ENCODE measurements at regions not wholly inside any gene's neighbourhood (a gene's known extent, or its start where the extent isn't known, plus 50 kb on each side); places are given as distances from the start of the nearest gene placed in this dataset.

DNA sequence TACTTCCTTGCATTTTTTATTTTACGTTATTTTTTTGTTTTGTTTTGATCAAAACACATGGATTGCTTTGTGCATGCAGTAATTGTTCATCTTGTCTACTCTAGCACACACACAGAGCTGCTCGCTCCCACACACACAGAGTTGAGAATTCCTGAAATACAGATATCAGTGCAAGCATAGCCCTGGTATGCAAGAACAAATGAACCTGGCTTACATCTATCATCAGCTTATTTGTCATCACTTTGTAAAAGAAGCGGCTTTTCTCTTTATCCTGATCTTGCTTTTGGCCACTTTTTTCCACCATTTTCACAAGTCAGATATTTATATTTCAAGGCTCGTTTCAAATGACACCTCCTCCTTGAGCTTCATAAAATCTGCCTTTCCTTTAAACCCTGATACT lies 1435.7 kb downstream of the MAT2B start:
- no peak overlapping the region for H3K4me3 ChIP-seq (ENCODE audit: low read depth, low read length)
- DNase-seq (ENCODE audit: low read depth) = no peak
- no peak for TF ChIP-seq CTCF (IDR thresholded peaks at IDR 0.05; ENCODE audit: low read depth, low read length, missing control alignments)

GRCh38 chr5:164950927-164951326 lies 1445.5 kb downstream of the MAT2B start:
- no peak for DNase-seq (ENCODE audit: low read depth)
- no peak for TF ChIP-seq CTCF (IDR thresholded peaks at IDR 0.05; ENCODE audit: low read depth, low read length, missing control alignments)
- H3K4me3 ChIP-seq (ENCODE audit: low read depth, low read length) = no peak overlapping the region

- TF ChIP-seq CTCF (IDR thresholded peaks at IDR 0.05; ENCODE audit: low read depth, low read length, missing control alignments) = no peak
- H3K4me3 ChIP-seq (ENCODE audit: low read depth, low read length) = no peak overlapping the region
- DNase-seq (ENCODE audit: low read depth) = no peak
These were observed 1446.2 kb downstream of the MAT2B start for GRCh38 chr5:164951570-164951969.

DNA sequence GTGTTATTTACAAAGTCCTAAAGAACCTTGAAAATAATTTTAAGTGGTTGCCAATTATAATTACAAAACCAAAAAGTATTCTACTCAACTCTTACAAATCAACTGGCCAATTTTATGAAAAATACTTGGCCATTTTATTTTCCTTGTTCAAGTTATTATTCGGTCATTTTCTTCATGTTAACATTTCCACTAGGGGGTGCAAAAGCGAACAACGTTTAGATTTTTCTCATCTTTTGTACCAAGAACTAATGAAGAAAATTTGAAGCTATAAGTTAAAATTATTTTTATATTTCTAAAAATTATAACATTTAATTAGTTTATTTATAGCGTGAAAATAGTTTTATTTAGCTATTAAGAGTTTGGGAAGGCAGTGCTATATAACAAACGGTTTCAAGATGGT lies 1453.3 kb downstream of the MAT2B start:
- no peak for TF ChIP-seq CTCF (IDR thresholded peaks at IDR 0.05; ENCODE audit: low read depth, low read length, missing control alignments)
- no peak overlapping the region for H3K4me3 ChIP-seq (ENCODE audit: low read depth, low read length)
- DNase-seq (ENCODE audit: low read depth) = no peak

DNA sequence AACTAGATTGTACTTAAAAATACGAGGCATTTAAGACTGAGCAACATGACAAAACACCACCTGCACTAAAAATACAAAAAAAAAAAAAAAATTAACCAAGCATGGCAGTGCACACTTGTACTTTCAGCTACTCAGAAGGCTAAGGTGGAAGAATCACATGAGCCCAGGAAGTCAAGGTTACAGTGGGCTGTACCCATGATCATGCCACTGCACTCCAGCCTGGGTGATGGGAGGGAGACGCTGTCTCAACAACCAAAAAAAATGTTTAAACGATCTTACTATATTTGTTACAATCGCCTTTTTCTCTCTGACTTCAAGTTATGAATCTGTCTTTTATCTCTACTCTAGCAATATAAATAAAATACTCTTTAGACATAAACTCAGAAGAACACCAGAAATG lies 1454.3 kb downstream of the MAT2B start:
- DNase-seq (ENCODE audit: low read depth) = no peak
- no peak overlapping the region for H3K4me3 ChIP-seq (ENCODE audit: low read depth, low read length)
- no peak for TF ChIP-seq CTCF (IDR thresholded peaks at IDR 0.05; ENCODE audit: low read depth, low read length, missing control alignments)

DNA sequence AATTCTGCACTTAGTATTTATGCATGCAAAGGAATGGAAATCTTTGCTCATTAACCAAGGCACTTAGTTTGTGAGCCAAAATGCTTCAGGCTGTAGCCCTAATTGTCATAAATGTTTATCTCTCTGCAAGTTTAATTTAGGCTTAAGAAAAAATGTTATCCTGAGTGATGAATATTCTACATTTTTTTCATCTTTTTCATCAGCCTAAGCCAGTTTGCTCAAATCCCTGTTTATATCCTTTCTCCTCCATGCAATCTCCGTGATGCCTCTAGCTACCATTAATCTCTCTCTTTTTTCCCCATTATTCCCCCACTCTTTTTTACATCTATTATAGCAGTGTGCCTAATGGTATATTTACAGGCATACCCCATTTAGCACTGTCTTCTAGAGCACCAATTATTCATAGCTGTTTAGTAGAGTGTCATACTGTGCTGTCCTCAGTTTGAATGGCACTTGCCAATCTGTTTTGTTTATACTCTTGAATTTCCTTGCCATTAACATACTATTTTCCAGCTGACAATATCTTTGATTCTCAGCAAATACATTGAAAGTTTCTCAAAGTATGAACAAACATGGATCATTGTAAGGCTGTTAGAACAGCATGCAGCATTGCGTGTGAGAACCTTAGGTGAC lies 1457.0 kb downstream of the MAT2B start:
- DNase-seq (ENCODE audit: low read depth) = no peak
- H3K4me3 ChIP-seq (ENCODE audit: low read depth, low read length) = no peak overlapping the region
- TF ChIP-seq CTCF (IDR thresholded peaks at IDR 0.05; ENCODE audit: low read depth, low read length, missing control alignments) = no peak

DNA sequence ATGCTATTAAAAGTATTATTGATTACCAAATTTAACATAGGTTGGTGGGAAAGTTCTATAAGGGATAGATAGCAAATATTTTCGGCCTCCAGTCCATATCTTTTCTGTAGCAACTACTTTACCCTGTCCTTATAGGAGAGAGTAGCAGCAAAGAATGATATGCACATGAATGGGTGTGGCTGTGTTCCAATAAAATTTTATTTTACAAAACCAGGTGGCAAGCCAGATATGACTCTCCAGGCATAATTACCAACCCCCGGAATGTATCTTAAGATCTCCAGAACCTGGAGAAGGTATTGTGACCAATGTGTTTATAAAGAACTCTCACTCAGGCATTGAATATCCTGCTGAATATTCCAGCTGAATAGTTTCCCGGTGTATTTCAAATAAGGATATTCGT lies 1461.2 kb downstream of the MAT2B start:
- TF ChIP-seq CTCF (IDR thresholded peaks at IDR 0.05; ENCODE audit: low read depth, low read length, missing control alignments) = no peak

More for the DNA sequence above, 1461.2 kb downstream of the MAT2B start:
- DNase-seq (ENCODE audit: low read depth) = no peak
- no peak overlapping the region for H3K4me3 ChIP-seq (ENCODE audit: low read depth, low read length)

Measured in GM12864 (cell line).